Left colon (tissue), 2 donors: ENCODE measurements at regions not wholly inside any gene's neighbourhood (a gene's known extent, or its start where the extent isn't known, plus 50 kb on each side); places are given as distances from the start of the nearest gene placed in this dataset.
"Not testable (repeated sequence)": the region's sequence is repeated elsewhere in the genome, so short reads cannot be mapped to it uniquely, and the experiment has no call there.

Source experiments
- ATAC-seq: fragments of 200-7000 bp; cut with Tn5 transposase; one replicate; pipeline ENCODE4 v1.9.1; 2020; ENCODE audit warnings: mild to moderate bottlenecking, moderate library complexity
- DNase-seq, 2 donors: peaks; one replicate each; pipeline ENCODE4 v3.0.0-alpha.2; 2020
- intact Hi-C, 2 donors: fragments of 100-400 bp; cut with DNase I in 1 of 2; cut with micrococcal nuclease in 1 of 2; formaldehyde crosslinking; loops; one replicate each; pipeline versions ENCODE4 v1.11.2 to v1.14.0; 2022; cut with DNase I, micrococcal nuclease
- donor health status: DM: no; HTN: no; CAD: no.
- donor health status: DM: yes; HTN: yes; CAD: no.

DNA sequence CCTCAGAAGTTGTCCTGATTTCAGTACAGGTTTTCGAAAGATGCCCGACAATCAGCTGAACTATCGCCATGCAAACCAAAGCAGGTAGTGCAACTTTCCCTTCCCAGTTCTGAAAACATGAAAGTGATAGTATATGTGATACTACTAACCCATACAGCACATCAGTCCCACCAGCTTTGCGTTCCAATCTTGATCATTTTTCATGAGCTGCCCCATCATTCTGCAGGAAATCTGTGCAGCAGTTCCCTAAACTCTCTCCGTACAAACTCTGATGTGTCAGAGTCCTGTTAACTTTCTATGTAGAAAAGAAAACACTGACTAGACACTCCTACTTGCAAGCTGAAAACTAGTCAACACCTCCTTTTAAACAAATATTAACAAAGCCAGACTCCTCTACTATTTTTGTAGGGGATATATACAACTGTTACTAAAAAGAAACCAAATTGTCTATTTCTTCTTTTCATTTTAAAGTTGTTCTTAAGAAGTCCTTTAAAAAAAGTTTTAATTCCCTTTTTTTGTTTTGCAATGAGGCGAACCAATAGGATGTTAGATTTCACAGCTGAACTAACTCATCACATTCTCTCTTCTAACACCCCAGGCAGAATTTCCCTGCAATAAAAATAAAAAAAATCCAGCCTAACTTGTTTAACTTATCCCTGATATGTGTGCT, 99.6 kb upstream of the DST start:
- peak; percentile 52 for ATAC-seq

DNA sequence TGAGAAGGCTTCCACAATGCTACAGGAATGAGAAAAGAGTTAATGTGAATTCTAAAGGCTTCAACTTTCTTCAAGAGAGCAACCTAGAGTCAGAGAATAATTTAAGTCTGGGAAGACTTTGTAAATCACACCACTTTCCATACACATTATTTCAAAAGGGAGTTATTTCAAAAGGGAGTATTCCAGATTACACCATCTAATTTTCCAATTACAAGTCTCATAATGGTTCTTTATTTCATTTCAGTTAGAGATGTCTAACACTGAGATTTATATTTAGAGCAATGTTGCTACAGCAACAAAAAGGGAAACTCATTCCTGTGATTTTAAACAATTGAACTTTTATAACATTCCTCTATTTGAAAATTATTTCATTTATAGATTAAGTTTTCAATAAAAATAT, 98.8 kb upstream of the DST start:
- intact Hi-C loops = no loop called here
- DNase-seq (no peak), ATAC-seq (no peak)

More for the DNA sequence above, 99.6 kb upstream of the DST start:
- intact Hi-C loops = no loop called here
- DNase-seq = no peak

DNA sequence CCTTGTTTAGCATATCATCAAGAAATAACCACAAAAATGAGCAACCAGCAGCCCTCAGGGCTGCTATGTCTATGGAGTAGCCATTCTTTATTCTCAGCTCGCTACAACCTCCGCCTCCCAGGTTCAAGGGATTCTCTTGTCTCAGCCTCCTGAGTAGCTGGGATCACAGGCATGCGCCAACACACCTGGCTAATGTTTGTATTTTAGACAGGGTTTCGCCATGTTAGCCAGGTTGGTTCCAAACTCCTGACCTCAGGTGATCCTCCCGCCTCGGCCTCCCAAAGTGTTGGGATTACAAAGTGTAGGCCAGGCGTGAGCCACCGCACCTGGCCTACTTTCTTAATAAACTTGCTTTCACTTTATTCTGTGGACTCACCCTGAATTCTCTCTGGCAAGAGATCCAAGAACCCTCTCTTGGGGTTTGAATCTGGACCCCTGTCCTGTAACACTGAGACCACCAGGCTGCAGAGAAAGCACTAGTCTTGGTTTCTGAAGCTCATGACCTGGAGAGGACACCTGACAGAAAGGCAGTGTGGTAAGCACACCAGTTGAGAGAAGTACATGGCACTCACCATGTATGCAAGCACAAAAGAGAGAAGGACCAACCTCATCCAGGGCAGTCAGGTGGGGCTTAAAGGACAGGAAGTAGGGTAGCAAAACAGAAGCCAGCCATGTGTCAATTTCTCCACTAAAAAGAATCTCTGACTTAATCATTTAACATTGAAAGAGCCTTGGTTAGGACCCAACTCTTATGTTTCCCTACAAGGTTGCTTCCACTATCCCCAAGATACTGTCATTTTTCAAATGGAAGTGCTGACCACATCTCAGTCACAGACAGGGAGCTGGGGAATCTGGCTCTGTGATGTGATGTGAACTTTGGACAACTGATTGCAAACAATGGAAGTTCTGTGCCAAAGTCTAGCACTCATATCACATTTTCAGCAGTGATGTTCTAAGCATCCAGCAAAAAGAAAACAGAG, 97.4 kb upstream of the DST start:
- no peak for DNase-seq
- peak; percentile 67 for ATAC-seq
- intact Hi-C loops = no loop called here

DNA sequence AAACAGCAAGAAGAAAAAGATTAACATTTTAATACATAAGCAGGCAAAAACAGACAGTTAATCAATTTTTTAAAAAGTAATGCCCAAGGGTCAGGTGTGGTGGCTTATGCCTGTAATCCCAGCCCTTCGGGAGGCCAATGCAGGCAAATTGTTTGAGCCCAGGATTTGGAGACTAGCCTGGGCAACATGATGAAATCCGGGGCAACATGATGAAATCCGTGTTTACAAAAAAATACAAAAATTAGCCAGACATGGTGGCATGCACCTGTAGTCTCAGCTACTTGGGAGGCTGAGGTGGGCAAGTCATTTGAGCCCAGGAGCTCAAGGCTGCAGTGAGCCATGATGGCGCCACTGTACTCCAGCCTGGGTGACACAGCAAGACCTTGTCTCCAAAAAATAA, 94.1 kb upstream of the DST start:
- DNase-seq = no peak
- intact Hi-C loops = no loop called here
- ATAC-seq = no peak

DNA sequence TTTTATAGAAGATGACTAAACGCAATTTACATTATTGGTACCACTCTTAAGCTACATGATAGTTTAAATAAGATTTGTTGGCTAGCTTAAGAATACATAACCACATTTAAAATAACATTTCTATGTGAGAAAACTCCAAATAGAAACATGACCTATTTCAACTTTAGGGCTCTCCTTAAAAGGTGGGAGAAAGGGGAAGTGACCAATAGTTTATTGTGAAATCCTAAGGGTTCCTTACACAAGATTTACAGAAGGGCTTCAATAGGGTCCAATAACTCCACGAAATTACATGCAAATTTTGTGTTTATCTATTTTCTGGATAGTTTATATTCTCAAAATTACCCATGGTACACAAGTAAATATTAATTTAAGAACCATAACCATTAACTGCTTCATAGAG, 91.6 kb upstream of the DST start:
- ATAC-seq (no peak), DNase-seq (no peak)
- intact Hi-C loops = no loop called here

DNA sequence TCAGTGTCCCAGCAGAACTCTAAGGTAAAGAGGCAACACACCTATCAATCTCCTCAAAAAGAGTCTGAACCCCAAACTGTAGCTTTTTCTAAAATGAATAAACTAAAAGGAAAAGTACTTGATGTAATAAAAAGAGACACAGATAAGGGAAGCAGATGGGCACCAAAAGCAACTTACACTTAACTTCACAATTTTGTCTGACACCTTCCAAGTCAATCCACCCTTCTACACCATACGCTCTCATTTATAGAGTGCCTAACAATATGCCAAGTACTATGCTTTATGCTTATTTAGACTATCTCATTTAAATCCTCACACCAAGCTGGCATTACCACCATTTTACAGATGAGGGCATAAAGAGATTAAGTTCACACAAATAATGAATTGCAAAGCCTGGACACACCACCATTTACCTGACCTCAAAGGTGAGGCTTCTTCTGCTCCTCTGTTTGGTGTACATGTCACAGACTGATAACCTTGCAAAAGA, 90.6 kb upstream of the DST start:
- intact Hi-C loops = no loop called here
- ATAC-seq (no peak), DNase-seq (no peak)

DNA sequence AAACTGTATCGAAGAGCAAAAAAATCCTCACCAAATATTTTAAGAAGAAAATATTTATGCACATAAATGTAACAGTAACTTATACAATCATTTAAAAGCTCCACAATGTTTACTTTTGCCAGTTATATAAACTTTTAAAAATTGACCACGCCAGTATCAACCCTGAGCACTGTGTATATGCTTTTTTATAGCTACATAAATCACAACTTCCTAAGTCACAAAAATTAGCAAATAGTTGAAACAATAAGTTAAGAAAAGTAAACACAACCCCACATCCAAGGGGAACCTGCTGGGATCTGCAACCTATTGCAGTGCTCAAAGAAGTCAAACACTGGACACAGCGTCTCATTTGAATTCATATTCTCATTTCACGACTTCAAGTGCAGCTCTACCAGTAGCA, 89.8 kb upstream of the DST start:
- peak; percentile 25 for ATAC-seq

DNA sequence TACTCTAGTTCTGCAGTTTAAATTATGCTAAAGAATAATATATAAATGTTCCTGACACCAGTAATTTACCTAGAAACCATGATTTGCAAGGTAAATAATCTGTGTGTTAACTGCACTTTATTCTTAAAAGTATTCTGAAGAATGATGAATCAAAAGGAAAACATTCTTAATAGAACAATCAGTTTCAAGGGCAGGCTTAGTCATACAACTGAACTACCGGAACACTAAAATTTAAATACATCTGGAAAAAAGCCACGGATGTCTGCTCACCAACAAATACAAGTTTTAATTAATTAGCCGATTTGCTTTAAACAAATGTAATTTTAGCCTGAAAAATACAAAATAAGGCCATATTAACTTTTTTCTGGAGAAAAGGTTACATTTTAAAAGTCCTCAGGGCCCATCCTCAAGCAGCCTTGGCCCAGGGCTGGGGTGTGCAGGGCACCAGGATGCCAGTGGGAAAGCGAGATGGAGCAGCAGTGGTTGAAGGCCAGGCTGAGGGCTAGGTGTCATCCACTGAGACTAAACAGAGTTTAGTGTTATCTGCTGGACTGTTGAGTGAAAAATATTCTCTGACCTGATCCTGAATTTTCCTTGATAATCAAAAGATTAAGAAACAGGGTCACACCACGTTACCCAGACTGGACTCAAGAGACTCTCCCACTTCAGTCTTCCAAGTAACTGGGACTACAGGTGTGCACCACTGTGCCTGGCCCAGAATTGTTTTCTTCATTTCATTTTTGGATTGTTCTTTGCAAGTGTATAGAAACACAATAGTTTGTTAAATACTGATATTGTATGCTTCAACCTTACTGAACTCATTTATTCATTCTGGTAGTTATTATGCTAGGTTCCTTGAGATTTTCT, 88.2 kb upstream of the DST start:
- intact Hi-C loops = no loop called here
- ATAC-seq = no peak
- DNase-seq = no peak

More for the DNA sequence above, 89.8 kb upstream of the DST start:
- no peak for DNase-seq
- intact Hi-C loops = no loop called here

DNA sequence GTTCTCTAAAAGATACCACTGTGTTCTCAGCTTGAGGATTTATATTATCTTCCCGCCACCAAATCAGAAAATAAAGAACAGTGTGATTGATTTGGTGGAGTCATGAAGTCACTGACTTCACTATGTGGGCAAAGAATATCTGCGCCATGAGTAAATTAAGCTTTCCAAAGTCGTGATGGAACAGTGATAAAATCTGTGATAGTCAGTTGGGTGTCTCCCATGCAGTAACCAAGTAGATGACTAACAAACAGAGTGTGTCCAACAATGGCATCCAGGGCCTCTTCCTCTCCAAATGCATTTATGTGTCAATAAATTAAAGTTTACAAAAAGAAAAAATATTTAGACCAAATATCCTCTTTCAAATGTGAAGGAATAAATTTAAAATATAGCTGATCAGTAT, 87.0 kb upstream of the DST start:
- intact Hi-C loops = no loop called here
- ATAC-seq (no peak), DNase-seq (no peak)

DNA sequence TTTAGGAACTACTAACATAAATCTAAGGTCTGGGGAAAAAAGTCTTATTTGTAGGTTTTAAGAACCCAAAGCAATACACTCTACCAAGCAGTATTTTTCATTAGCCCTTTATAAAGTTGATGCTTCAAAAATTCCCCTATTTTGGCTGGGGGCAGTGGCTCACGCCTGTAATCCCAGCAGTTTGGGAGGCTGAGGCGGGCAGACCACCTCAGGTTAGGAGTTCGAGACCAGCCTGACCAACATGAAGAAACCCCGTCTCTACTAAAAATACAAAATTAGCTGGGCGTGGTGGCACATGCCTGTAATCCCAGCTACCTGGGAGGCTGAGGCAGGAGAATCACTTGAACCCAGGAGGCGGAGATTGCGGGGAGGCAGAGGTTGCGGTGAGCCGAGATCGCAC, 86.5 kb upstream of the DST start:
- DNase-seq, ATAC-seq, intact Hi-C loops: not testable (repeated sequence)

DNA sequence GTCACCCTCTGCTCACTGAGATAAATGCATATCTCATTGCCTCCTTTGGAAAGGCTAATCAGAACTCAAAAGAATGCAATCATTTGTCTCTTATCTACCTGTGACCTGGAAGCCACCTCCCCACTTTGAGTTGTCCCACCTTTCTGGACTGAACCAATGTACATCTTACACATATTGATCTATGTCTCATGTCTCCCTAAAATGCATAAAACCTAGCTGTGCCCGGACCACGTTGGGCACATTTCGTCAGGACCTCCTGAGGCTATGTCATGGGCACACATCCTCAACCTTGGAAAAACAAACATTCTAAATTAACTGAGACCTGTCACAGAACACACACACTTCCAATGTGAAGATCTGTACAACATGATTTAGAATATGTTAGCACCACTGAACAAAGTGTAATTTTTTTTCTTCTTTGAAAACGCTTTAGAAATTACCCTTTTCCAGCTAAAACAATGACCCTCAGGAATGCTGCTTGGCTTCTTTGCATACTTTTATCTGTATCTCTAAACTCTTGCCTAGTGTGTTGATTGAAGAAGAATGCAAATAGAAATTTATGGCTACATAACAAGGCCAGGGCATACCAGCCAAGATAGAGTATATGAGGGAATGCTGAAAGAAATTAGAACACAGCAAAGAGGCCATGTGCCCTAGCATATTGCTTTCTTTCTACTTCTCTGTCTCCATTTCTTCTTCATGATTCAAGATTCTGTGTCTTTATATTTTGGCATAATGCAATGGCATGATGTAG, 84.6 kb upstream of the DST start:
- ATAC-seq (peak; percentile 71), DNase-seq (no peak)
- intact Hi-C loops = no loop called here

DNA sequence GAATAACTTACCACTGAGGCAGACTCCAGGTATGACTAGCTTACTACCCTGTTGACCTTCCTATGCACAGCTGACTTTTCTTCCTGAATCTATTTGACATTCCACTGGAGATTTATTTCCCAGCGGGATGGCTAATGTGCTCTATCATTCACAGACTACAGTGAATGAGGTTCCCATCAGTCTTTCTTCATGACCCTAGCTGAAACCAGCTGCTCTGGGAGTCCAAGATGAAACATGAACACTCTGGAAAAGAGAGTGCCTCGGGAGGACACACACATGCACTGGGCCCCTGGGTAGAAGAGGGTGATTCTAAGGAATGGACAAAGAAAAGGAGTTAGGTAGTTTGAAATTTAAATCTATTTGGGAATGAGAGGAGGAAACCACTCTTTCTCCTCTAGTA, 82.6 kb upstream of the DST start:
- no peak for ATAC-seq
- no peak for DNase-seq
- intact Hi-C loops = no loop called here

DNA sequence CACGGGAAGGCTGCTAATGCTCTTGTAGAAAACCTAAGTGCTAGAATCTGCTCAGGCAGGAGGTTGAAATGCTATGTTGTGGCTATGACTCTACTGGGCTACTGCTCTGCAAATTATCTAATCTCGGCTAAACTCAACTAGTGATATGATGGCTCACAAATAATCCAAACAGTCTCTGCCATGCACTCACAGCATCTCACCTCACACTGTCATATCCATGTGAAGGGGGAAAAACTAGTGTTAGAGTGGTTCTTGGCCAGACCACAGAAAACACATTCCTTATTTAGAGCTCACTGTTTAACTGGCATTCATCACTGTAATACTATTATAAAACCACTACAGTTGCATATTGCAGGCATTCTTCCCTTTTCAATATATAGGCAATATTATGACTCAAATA, 81.8 kb upstream of the DST start:
- intact Hi-C loops = no loop called here
- ATAC-seq = no peak
- DNase-seq = no peak

DNA sequence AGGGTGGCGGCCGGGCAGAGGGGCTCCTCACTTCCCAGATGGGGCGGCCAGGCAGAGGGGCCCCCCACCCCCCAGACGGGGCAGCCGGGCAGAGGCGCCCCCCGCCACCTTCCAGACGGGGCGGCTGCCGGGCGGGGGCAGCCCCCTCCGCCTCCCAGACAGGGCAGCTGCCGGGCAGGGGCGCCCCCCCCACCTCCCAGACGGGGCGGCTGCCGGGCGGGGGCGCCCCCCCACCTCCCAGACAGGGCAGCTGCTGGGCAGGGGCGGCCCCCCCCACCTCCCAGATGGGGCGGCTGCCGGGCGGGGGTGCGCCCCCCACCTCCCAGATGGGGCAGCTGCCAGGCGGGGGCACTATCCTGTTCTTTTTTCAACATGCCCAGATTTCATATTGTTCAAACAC, 78.2 kb upstream of the DST start:
- intact Hi-C loops = no loop called here
- ATAC-seq (no peak), DNase-seq (no peak)

DNA sequence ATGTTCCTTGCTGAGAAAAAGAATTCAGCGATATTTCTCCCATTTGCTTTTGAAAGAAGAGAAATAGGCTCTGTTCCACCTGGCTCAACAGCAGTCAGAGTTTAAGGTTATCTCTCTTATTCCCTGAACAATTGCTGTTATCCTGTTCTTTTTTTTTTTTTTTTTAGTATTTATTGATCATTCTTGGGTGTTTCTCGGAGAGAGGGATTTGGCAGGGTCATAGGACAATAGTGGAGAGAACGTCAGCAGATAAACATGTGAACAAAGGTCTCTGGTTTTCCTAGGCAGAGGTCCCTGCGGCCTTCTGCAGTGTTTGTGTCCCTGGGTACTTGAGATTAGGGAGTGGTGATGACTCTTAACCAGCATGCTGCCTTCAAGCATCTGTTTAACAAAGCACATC, 77.5 kb upstream of the DST start:
- not testable (repeated sequence) for ATAC-seq, DNase-seq

DNA sequence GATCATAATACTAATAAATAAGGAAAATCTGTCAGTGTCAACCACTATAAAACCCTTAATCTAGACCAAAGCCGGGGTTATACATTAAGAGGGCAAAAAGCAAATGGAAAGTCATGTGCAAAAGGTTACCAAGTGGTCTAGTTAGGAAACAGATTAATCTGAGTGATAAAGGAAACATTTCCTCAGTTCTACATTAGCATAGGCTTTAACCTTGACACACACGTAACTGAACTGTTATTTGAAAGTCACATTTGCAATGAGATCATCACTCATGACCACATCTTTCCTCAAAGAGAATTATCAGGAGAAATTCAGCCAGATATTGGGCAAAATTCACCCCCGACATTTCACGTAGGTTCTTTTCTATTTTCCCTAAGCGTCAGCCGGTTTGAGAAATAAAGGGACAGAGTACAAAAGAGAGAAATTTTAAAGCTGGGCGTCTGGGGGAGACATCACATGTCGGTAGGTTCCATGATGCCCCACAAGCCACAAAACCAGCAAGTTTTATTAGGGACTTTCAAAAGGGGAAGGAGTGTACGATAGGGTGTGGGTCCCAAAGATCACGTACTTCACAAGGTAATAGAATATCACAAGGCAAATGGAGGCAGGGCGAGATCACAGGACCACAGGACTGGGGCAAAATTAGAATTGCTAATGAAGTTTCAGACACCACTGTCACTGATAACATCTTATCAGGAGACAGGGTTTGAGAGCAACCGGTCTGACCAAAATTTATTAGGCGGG, 76.8 kb upstream of the DST start:
- ATAC-seq, DNase-seq, intact Hi-C loops: not testable (repeated sequence)

More for the DNA sequence above, 77.5 kb upstream of the DST start:
- intact Hi-C loops = not testable (repeated sequence)

DNA sequence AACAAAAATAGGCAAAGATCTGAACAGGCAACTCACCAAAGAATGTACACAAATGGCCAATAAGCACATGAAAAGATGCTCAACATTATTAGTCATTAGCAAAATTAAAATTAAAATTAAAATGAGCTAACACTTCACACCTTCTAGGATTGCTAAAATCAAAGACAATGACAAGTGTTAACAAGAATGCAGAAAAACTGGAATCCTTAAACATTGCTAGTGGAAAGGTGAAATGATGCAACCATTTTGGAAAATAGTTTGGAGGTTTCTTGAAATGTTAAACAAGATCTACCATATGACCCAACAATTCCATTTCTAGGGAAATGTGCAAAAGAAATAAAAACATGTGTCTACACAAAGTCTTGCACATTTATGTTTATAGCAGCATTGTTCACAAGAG, 75.5 kb upstream of the DST start:
- intact Hi-C loops = no loop called here
- DNase-seq (no peak), ATAC-seq (no peak)

DNA sequence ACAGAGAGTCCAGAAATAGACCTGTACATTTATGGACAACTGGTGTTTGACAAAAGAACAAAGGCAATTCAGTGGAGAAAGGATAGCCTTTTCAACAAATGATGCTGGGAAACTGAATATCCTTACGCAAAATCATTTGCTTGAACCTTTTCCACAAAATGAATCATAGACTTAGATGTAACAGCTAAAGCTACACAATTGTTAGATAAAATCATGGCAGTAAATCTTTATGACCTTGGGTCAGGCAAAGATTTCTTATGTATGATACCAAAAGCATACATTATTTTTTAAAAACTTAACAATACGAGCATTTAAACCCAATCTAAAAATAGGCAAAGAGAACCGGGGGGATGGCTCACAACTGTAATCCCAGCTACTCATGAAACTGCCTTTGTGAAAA, 73.5 kb upstream of the DST start:
- DNase-seq (no peak), ATAC-seq (no peak)
- intact Hi-C loops = no loop called here
